PC-3 (cell line): ENCODE measurements at regions not wholly inside any gene's neighbourhood (a gene's known extent, or its start where the extent isn't known, plus 50 kb on each side); places are given as distances from the start of the nearest gene placed in this dataset.

Source experiments
- ATAC-seq: fragments of 200-7000 bp; cut with Tn5 transposase; 2 replicates; pipeline ENCODE4 v1.9.1; 2020; ENCODE audit warnings: mild to moderate bottlenecking, moderate library complexity
- BruUV-seq: library from RNA; stranded (reverse); fragments of 400-500 nt; replicated peaks from 2 replicates; lab custom pipeline; 2021; lab: Mats Ljungman, UMichigan
- CTCF ChIA-PET: fragments of 300-600 bp; sonication (Branson Sonifier 250); formaldehyde crosslinking; loops from one replicate; lab custom pipeline; 2022; ENCODE audit warnings: antibody characterized with exemption; lab: Charles Lee
- POLR2A ChIA-PET: fragments of 300-600 bp; sonication (Branson Sonifier 250); formaldehyde crosslinking; loops from one replicate; lab custom pipeline; 2022; ENCODE audit warnings: antibody characterized with exemption; ENCODE audit not compliant: unreplicated experiment; lab: Charles Lee
- DNase-seq: peaks from one replicate; pipeline ENCODE4 v3.0.0-alpha.2; 2015
- H2AFZ ChIP-seq: fragments of 300-600 bp; sonication (generic); 2 replicates; pipeline ENCODE4 v1.6.0; 2016; ENCODE audit warnings: antibody characterized with exemption, low read length
- H3F3A ChIP-seq: fragments of 300-600 bp; sonication (generic); one replicate; pipeline ENCODE4 v1.6.0; 2017; ENCODE audit warnings: antibody characterized with exemption, low read length, control low read depth, mild to moderate bottlenecking; ENCODE audit not compliant: unreplicated experiment
- H3K27ac ChIP-seq: fragments of 300-600 bp; sonication (generic); 2 replicates; pipeline ENCODE4 v1.5.1; 2016; ENCODE audit warnings: mild to moderate bottlenecking, low read length
- H3K27me3 ChIP-seq: fragments of 300-600 bp; sonication (generic); 2 replicates; pipeline ENCODE4 v1.6.1; 2016; ENCODE audit warnings: low read length, mixed read lengths
- H3K36me3 ChIP-seq: fragments of 300-600 bp; sonication (generic); 2 replicates; pipeline ENCODE4 v1.6.1; 2016; ENCODE audit warnings: low read depth, mixed run types, low read length, mixed read lengths
- H3K4me1 ChIP-seq: fragments of 300-600 bp; sonication (generic); 2 replicates; pipeline ENCODE4 v1.5.1; 2016; ENCODE audit warnings: low read length; ENCODE audit not compliant: insufficient read depth
- H3K4me2 ChIP-seq: fragments of 300-600 bp; sonication (generic); 2 replicates; pipeline ENCODE4 v1.6.0; 2016; ENCODE audit warnings: low read length
- H3K4me3 ChIP-seq: fragments of 300-600 bp; sonication (generic); 2 replicates; pipeline ENCODE4 v1.5.1; 2016; ENCODE audit warnings: mild to moderate bottlenecking, low read length, mixed read lengths
- H3K79me2 ChIP-seq: fragments of 300-600 bp; sonication (generic); 2 replicates; pipeline ENCODE4 v1.6.1; 2017; ENCODE audit warnings: low read length, mixed read lengths
- H3K9ac ChIP-seq: fragments of 300-600 bp; sonication (generic); 2 replicates; pipeline ENCODE4 v1.6.0; 2016; ENCODE audit warnings: mild to moderate bottlenecking, low read length
- H3K9me2 ChIP-seq: fragments of 300-600 bp; sonication (generic); replicated peaks from 2 replicates; pipeline ENCODE4 v1.6.1; 2016; ENCODE audit warnings: mixed run types, low read length, mixed read lengths
- H3K9me3 ChIP-seq: fragments of 300-600 bp; sonication (generic); 2 replicates; pipeline ENCODE4 v1.6.1; 2016; ENCODE audit warnings: low read length, mixed read lengths
- H4K20me1 ChIP-seq: fragments of 300-600 bp; sonication (generic); 2 replicates; pipeline ENCODE4 v1.6.1; 2016; ENCODE audit warnings: low read length, mixed read lengths
- EZH2 ChIP-seq: fragments of 300-600 bp; sonication (generic); IDR thresholded peaks from one replicate; pipeline ENCODE4 v1.6.1; 2017; ENCODE audit warnings: antibody characterized with exemption, mild to moderate bottlenecking, low read length; ENCODE audit not compliant: unreplicated experiment
- EZH2phosphoT487 ChIP-seq: fragments of 300-600 bp; sonication (generic); IDR thresholded peaks from 2 replicates; pipeline ENCODE4 v1.6.1; 2018; ENCODE audit warnings: mild to moderate bottlenecking, antibody characterized with exemption, low read length, borderline replicate concordance
- intact Hi-C: fragments of 100-400 bp; cut with micrococcal nuclease; formaldehyde crosslinking; loops from 2 replicates; pipeline ENCODE4 v1.9.0; 2023
- TF ChIP-seq, protein P1 (sequence below): fragments of 300-600 bp; sonication (generic); conservative IDR thresholded peaks from 2 replicates; pipeline ENCODE4 v1.5.1; 2017; ENCODE audit warnings: antibody characterized with exemption, low read depth, mild to moderate bottlenecking, low read length

DNA sequence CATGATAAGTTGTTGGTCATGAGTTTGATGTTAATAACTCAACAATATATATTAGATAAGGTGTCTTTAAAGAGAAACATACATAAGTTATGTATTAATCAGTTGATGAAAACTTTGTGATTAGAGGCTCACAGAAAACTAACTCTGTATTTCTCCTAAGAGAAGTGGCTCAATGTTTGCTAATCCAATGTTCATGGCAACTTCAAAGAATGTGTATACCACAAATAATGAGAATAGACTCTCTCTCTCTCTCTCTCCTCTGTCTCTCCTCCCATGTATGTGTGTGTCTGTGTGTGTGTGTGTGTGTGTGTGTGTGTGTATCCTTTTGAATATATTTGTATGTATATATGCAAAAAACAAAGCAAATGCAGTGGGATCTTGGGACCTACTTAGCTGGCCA is 1304.9 kb downstream of the MRPL39 start:
- H3K9me2 ChIP-seq, result no peaks in the 10 kb centered on the region
- ATAC-seq (no peak), DNase-seq (no peak)
- no peak overlapping the region for H3K4me2 ChIP-seq
- H3K27ac ChIP-seq, result no peak overlapping the region
- no peak overlapping the region for H3K9ac ChIP-seq
- POLR2A ChIA-PET, result no interaction called here
- H2AFZ ChIP-seq, result no peak overlapping the region
- intact Hi-C loops, result no loop called here
- no peaks in the 10 kb centered on the region for H3F3A ChIP-seq
- TF ChIP-seq EZH2phosphoT487 (no peak), EZH2 (no peak)
- TF ChIP-seq, protein P1, sequence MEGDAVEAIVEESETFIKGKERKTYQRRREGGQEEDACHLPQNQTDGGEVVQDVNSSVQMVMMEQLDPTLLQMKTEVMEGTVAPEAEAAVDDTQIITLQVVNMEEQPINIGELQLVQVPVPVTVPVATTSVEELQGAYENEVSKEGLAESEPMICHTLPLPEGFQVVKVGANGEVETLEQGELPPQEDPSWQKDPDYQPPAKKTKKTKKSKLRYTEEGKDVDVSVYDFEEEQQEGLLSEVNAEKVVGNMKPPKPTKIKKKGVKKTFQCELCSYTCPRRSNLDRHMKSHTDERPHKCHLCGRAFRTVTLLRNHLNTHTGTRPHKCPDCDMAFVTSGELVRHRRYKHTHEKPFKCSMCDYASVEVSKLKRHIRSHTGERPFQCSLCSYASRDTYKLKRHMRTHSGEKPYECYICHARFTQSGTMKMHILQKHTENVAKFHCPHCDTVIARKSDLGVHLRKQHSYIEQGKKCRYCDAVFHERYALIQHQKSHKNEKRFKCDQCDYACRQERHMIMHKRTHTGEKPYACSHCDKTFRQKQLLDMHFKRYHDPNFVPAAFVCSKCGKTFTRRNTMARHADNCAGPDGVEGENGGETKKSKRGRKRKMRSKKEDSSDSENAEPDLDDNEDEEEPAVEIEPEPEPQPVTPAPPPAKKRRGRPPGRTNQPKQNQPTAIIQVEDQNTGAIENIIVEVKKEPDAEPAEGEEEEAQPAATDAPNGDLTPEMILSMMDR, result no peak
- no peaks in the 10 kb centered on the region for H3K79me2 ChIP-seq
- BruUV-seq, result no TSS peak
- H3K4me3 ChIP-seq, result no peak overlapping the region
- H3K9me3 ChIP-seq, result no peaks in the 10 kb centered on the region
- CTCF ChIA-PET, result no interaction called here
- H3K4me1 ChIP-seq, result no peaks in the 10 kb centered on the region
- H3K27me3 ChIP-seq, result no peaks in the 10 kb centered on the region
- H4K20me1 ChIP-seq, result no peaks in the 10 kb centered on the region
- no peaks in the 10 kb centered on the region for H3K36me3 ChIP-seq

DNA sequence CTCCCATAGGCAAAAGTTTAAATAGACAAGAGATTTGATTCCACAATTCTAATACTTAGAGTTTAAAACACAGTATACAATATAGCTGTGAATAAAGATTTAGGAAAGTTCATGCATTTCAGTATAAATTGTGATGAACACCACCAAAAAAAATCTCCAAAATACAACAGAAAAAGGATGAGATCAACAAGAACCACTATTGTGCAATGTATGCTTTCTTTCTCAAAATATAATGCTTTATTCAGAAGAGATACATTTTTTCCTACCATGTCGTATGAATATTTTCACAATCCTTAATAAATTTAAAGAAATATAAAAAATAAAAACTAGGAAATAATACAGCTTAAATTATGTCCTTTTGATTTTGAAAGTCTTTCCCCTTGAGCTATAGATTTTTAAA is 1309.2 kb downstream of the MRPL39 start:
- no peaks in the 10 kb centered on the region for H3K9me2 ChIP-seq
- no peak overlapping the region for H3K9ac ChIP-seq
- H3K4me1 ChIP-seq, result no peaks in the 10 kb centered on the region
- intact Hi-C loops, result no loop called here
- no peak overlapping the region for H3K4me2 ChIP-seq
- TF ChIP-seq, protein P1, result no peak
- TF ChIP-seq EZH2phosphoT487 (no peak), EZH2 (no peak)
- POLR2A ChIA-PET, result no interaction called here
- no peaks in the 10 kb centered on the region for H4K20me1 ChIP-seq
- H3K79me2 ChIP-seq, result no peaks in the 10 kb centered on the region
- no peak overlapping the region for H3K4me3 ChIP-seq
- CTCF ChIA-PET, result no interaction called here
- DNase-seq (no peak), ATAC-seq (no peak)
- no peaks in the 10 kb centered on the region for H3K27me3 ChIP-seq
- H3K27ac ChIP-seq, result no peak overlapping the region
- H3F3A ChIP-seq, result no peaks in the 10 kb centered on the region
- H3K36me3 ChIP-seq, result no peaks in the 10 kb centered on the region
- no TSS peak for BruUV-seq
- no peak overlapping the region for H2AFZ ChIP-seq
- no peaks in the 10 kb centered on the region for H3K9me3 ChIP-seq

DNA sequence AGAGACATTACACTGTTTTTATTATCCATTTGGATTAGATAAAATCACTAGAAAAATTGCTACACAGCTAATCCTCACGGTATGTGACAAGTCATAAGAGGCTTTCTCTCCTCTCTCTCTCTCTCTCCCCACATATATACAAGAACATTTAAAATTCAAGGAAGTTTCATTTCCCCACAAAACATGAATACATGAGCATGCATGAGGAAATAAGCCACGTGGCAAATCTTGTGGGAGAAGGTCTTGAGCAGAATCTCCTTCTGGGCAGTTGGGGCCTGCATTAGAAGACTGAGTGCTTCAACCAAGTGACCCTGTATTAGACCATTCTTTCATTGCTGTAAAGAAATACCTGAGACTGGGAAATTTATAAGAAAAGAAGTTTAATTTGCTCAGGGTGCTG is 1313.1 kb downstream of the MRPL39 start:
- no TSS peak for BruUV-seq
- ATAC-seq (no peak), DNase-seq (no peak)
- H3F3A ChIP-seq, result no peaks in the 10 kb centered on the region
- intact Hi-C loops, result no loop called here
- no peak overlapping the region for H3K27ac ChIP-seq
- H3K27me3 ChIP-seq, result no peaks in the 10 kb centered on the region
- no peak for TF ChIP-seq EZH2
- TF ChIP-seq, protein P1, result no peak
- H2AFZ ChIP-seq, result no peak overlapping the region
- H4K20me1 ChIP-seq, result no peaks in the 10 kb centered on the region
- H3K9ac ChIP-seq, result no peak overlapping the region
- H3K4me2 ChIP-seq, result no peak overlapping the region
- no peaks in the 10 kb centered on the region for H3K4me1 ChIP-seq
- ChIA-PET POLR2A (no interaction called here), CTCF (no interaction called here)
- no peaks in the 10 kb centered on the region for H3K36me3 ChIP-seq
- no peaks in the 10 kb centered on the region for H3K9me2 ChIP-seq
- H3K9me3 ChIP-seq, result no peaks in the 10 kb centered on the region
- no peaks in the 10 kb centered on the region for H3K79me2 ChIP-seq
- H3K4me3 ChIP-seq, result no peak overlapping the region
